ENCODE measurements at regions not wholly inside any gene's neighbourhood (a gene's known extent, or its start where the extent isn't known, plus 50 kb on each side); places are given as distances from the start of the nearest gene placed in this dataset.

- Histone ChIP-seq H2BK120ac (ENCODE audit: low read depth, low read length) (no peak overlapping the region), H3K27me3 (ENCODE audit: control insufficient read depth, insufficient read depth, low read length) (peaks cover 13% of the 10 kb centered on the region), H4K91ac (ENCODE audit: insufficient read depth, low read depth, low read length) (no peak overlapping the region), H3K79me1 (ENCODE audit: low read depth in 1 of 2, low read length in 2 of 2) (no peaks in the 10 kb centered on the region), H3K27ac (ENCODE audit: insufficient read depth, low read length) (no peak overlapping the region), H3K4me3 (ENCODE audit: insufficient read depth, low read depth, low read length) (no peak overlapping the region), H3K14ac (replicated peaks; ENCODE audit: low read depth, low read length) (no peak overlapping the region), H3K56ac (ENCODE audit: extremely low read depth, insufficient read depth, low read length) (no peak overlapping the region), H3K4me1 (ENCODE audit: control insufficient read depth, insufficient read depth, low read length) (no peaks in the 10 kb centered on the region), H2BK15ac (ENCODE audit: low read depth, low read length) (no peak overlapping the region), H2AFZ (replicated peaks; ENCODE audit: low read length, poor library complexity) (no peak overlapping the region), H3K9me3 (ENCODE audit: control insufficient read depth, insufficient read depth, low read length) (no peaks in the 10 kb centered on the region), H4K20me1 (ENCODE audit: insufficient read depth, low read length) (no peaks in the 10 kb centered on the region), H4K5ac (ENCODE audit: low read depth, low read length) (no peak overlapping the region), H3K36me3 (ENCODE audit: control insufficient read depth, insufficient read depth, low read length) (no peaks in the 10 kb centered on the region), H2AK5ac (ENCODE audit: low read depth, low read length) (no peak overlapping the region), H3K4me2 (ENCODE audit: low read depth, low read length) (no peak overlapping the region), H3K9ac (ENCODE audit: low read depth, low read length) (no peak overlapping the region), H2AK9ac (replicated peaks; ENCODE audit: low read depth, low read length, poor library complexity) (no peak overlapping the region), H2BK20ac (ENCODE audit: low read depth, low read length) (no peak overlapping the region), H4K8ac (ENCODE audit: low read depth in 2 of 2, low read length in 2 of 2) (no peak overlapping the region), H3K4ac (ENCODE audit: low read depth, low read length) (no peak overlapping the region), H3K23ac (ENCODE audit: low read depth, low read length) (no peak overlapping the region), H2BK5ac (ENCODE audit: low read depth, low read length, poor library complexity, severe bottlenecking) (no peak overlapping the region), H3K9me1 (ENCODE audit: insufficient read depth, low read length) (no peaks in the 10 kb centered on the region), H3K18ac (ENCODE audit: low read depth, low read length) (no peak overlapping the region)
- intact Hi-C loops (cut with micrococcal nuclease) = no loop called here
- WGBS, 2 experiments (ENCODE audit: extremely low coverage in 2 of 2, insufficient read length in 1 of 2) = 24% methylated on average over 2 of the region's 7 CpGs; no CpG with 5 or more reads in 1 of the 2 experiments
- in situ Hi-C loops (cut with MboI; ENCODE audit: low sequenced_read_pairs) = no loop called here
- no TSS peak for BruUV-seq (replicated peaks)
- CTCF ChIA-PET = no interaction called here
- POLR2A ChIA-PET (ENCODE audit: unreplicated experiment) = no interaction called here
- ATAC-seq (ENCODE audit: low read depth) = no peak
- no peak for TF ChIP-seq MAFK (IDR thresholded peaks at IDR 0.05; ENCODE audit: low read depth, low read length)
- TF ChIP-seq, protein P1, sequence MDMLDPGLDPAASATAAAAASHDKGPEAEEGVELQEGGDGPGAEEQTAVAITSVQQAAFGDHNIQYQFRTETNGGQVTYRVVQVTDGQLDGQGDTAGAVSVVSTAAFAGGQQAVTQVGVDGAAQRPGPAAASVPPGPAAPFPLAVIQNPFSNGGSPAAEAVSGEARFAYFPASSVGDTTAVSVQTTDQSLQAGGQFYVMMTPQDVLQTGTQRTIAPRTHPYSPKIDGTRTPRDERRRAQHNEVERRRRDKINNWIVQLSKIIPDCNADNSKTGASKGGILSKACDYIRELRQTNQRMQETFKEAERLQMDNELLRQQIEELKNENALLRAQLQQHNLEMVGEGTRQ (IDR thresholded peaks at IDR 0.05; ENCODE audit: low read depth, low read length) = no peak
- no peak for TF ChIP-seq CEBPB (IDR thresholded peaks at IDR 0.05; ENCODE audit: low read depth, low read length)
- no peak for TF ChIP-seq RFX5 (IDR thresholded peaks at IDR 0.05; ENCODE audit: low read depth, low read length)
- no peak for TF ChIP-seq BHLHE40 (IDR thresholded peaks at IDR 0.05; ENCODE audit: low read depth, low read length)
- no peak for TF ChIP-seq SMC3 (IDR thresholded peaks at IDR 0.05; ENCODE audit: low read depth, low read length)
- TF ChIP-seq POLR2A (IDR thresholded peaks at IDR 0.05; ENCODE audit: low read depth, low read length) = no peak
- TF ChIP-seq RCOR1 (IDR thresholded peaks at IDR 0.05; ENCODE audit: insufficient replicate concordance, low read length) = no peak
- no peak for TF ChIP-seq NFE2L2 (IDR thresholded peaks at IDR 0.05; ENCODE audit: low read depth, low read length)
- TF ChIP-seq MAZ (IDR thresholded peaks at IDR 0.05; ENCODE audit: borderline replicate concordance, low read depth, low read length) = no peak
- TF ChIP-seq MXI1 (IDR thresholded peaks at IDR 0.05; ENCODE audit: borderline replicate concordance, low read depth, low read length) = no peak
- TF ChIP-seq CHD1 (IDR thresholded peaks at IDR 0.05; ENCODE audit: low read depth, low read length) = no peak
- no peak for TF ChIP-seq FOS (IDR thresholded peaks at IDR 0.05; ENCODE audit: low read depth, low read length)
- TF ChIP-seq RAD21 (IDR thresholded peaks at IDR 0.05; ENCODE audit: low read length) = no peak
- TF ChIP-seq CTCF (conservative IDR thresholded peaks at IDR 0.05; ENCODE audit: low read depth, low read length) = no peak
- TF ChIP-seq, protein P2, sequence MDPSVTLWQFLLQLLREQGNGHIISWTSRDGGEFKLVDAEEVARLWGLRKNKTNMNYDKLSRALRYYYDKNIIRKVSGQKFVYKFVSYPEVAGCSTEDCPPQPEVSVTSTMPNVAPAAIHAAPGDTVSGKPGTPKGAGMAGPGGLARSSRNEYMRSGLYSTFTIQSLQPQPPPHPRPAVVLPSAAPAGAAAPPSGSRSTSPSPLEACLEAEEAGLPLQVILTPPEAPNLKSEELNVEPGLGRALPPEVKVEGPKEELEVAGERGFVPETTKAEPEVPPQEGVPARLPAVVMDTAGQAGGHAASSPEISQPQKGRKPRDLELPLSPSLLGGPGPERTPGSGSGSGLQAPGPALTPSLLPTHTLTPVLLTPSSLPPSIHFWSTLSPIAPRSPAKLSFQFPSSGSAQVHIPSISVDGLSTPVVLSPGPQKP (IDR thresholded peaks at IDR 0.05; ENCODE audit: borderline replicate concordance, low read depth, low read length) = no peak
- dilution Hi-C loops (cut with HindIII; ENCODE audit: low sequenced_read_pairs, unreplicated experiment) = no loop called here
- no peak for DNase-seq
Measured at GRCh38 chr2:130264046-130264445, 65.8 kb upstream of the TUBA3E start.

Data from IMR-90 (cell line).